Endothelial cell of umbilical vein (primary cell): ENCODE measurements at regions not wholly inside any gene's neighbourhood (a gene's known extent, or its start where the extent isn't known, plus 50 kb on each side); places are given as distances from the start of the nearest gene placed in this dataset.
A peak's percentile ranks its signal among the peaks of the same experiment; 100 is the strongest.

Experiments
- BruUV-seq: library from RNA; stranded (reverse); fragments of 400-500 nt; replicated peaks from 2 replicates; lab custom pipeline; 2021; lab: Mats Ljungman, UMichigan
- CTCF ChIA-PET: fragments of 300-600, 350-600 bp; sonication (Branson Sonifier 250); formaldehyde crosslinking; loops from one replicate; lab custom pipeline; 2021; ENCODE audit warnings: antibody characterized with exemption, inconsistent platforms; lab: Charles Lee
- POLR2A ChIA-PET: fragments of 300-600, 350-600 bp; sonication (Branson Sonifier 250); formaldehyde crosslinking; loops from one replicate; lab custom pipeline; 2021; ENCODE audit warnings: antibody characterized with exemption, inconsistent platforms; lab: Charles Lee
- DNase-seq: peaks from one replicate; pipeline ENCODE4 v3.0.0-alpha.2; 2011; ENCODE audit warnings: low read depth, low spot score
- FAIRE-seq: peaks from 2 replicates; lab custom pipeline; 2011; peaks lifted over from hg19 to GRCh38; lab: Jason Lieb, UNC
- H2AFZ ChIP-seq: 2 replicates; pipeline ENCODE4 v1.6.0; 2012; ENCODE audit warnings: low read depth, low read length, control low read depth, inconsistent platforms
- H3K27ac ChIP-seq: 2 replicates; pipeline ENCODE4 v1.5.1; 2011; ENCODE audit warnings: low read depth, mild to moderate bottlenecking, control low read depth, low read length, moderate library complexity; ENCODE audit not compliant: insufficient read depth
- H3K27me3 ChIP-seq, 2 experiments: 2 replicates each; pipeline versions ENCODE4 v1.6.0 to v1.6.1; 2011; ENCODE audit warnings: low read length in 2 of 2, mixed read lengths in 1 of 2; ENCODE audit not compliant: control insufficient read depth in 2 of 2, insufficient read depth in 2 of 2
- H3K36me3 ChIP-seq, 2 experiments: 2 replicates in 1 of 2; 3 replicates in 1 of 2; pipeline ENCODE4 v1.5.1; 2011; ENCODE audit warnings: low read length in 2 of 2, mild to moderate bottlenecking in 1 of 2, moderate library complexity in 1 of 2; ENCODE audit not compliant: control insufficient read depth in 2 of 2, insufficient read depth in 2 of 2; ENCODE audit errors: extremely low read depth in 1 of 2
- H3K4me1 ChIP-seq: 3 replicates; pipeline ENCODE4 v1.5.1; 2011; ENCODE audit warnings: mild to moderate bottlenecking, low read length; ENCODE audit not compliant: control insufficient read depth, insufficient read depth; ENCODE audit errors: extremely low read depth
- H3K4me2 ChIP-seq: 2 replicates; pipeline ENCODE4 v1.6.1; 2011; ENCODE audit warnings: low read length, control low read depth, mixed read lengths; ENCODE audit not compliant: insufficient read depth
- H3K4me3 ChIP-seq, 3 experiments: fragments of 200-600 bp in 1 of 3; sonication (generic), shearing (Covaris generic) in 1 of 3; replicated peaks in 1 of 3; 2 replicates each; pipeline ENCODE4 v1.5.1; 2011 to 2016; ENCODE audit warnings: control low read depth in 3 of 3, low read length in 3 of 3, mild to moderate bottlenecking in 2 of 3, inconsistent platforms in 1 of 3, low read depth in 1 of 3, moderate library complexity in 1 of 3; ENCODE audit not compliant: insufficient read depth in 1 of 3
- H3K79me2 ChIP-seq: 2 replicates; pipeline ENCODE4 v1.6.0; 2012; ENCODE audit warnings: low read length, inconsistent platforms; ENCODE audit not compliant: control insufficient read depth, insufficient read depth
- H3K9ac ChIP-seq: replicated peaks from 2 replicates; pipeline ENCODE3; 2011; ENCODE audit warnings: low read length, control low read depth; ENCODE audit not compliant: insufficient read depth; ENCODE audit errors: extremely low read depth
- H3K9me1 ChIP-seq: replicated peaks from 3 replicates; pipeline ENCODE4 v1.6.0; 2011; ENCODE audit warnings: mild to moderate bottlenecking, low read length; ENCODE audit not compliant: control insufficient read depth, insufficient read depth; ENCODE audit errors: extremely low read depth
- H3K9me3 ChIP-seq: replicated peaks from 2 replicates; pipeline ENCODE4 v1.5.1; 2012; ENCODE audit warnings: low read length, inconsistent platforms; ENCODE audit not compliant: control insufficient read depth, insufficient read depth
- H4K20me1 ChIP-seq: replicated peaks from 2 replicates; pipeline ENCODE3; 2011; ENCODE audit warnings: mild to moderate bottlenecking, low read length; ENCODE audit not compliant: control insufficient read depth, insufficient read depth; ENCODE audit errors: extremely low read depth
- FOS ChIP-seq: IDR thresholded peaks from 2 replicates; pipeline ENCODE4 v1.6.1; 2011; ENCODE audit warnings: mild to moderate bottlenecking, low read length, moderate library complexity, borderline replicate concordance; ENCODE audit not compliant: insufficient read depth
- JUN ChIP-seq: IDR thresholded peaks from 2 replicates; pipeline ENCODE4 v1.6.1; 2011; ENCODE audit warnings: borderline replicate concordance, low read depth; ENCODE audit not compliant: insufficient read length, insufficient read depth
- MAX ChIP-seq: IDR thresholded peaks from 2 replicates; pipeline ENCODE4 v1.6.1; 2011; ENCODE audit not compliant: insufficient read depth, insufficient read length
- POLR2A ChIP-seq: IDR thresholded peaks from 2 replicates; pipeline ENCODE4 v1.6.1; 2012; ENCODE audit warnings: low read depth, mild to moderate bottlenecking, control low read depth, low read length
- dilution Hi-C: fragments of 300-500 bp; cut with MboI; formaldehyde crosslinking; loops from one replicate; pipeline ENCODE4 v1.15.0; 2019; ENCODE audit warnings: low sequenced_read_pairs; ENCODE audit not compliant: extremely low pct_ligation_motif_present
- intact Hi-C: fragments of 100-400 bp; cut with micrococcal nuclease; formaldehyde crosslinking; loops from one replicate; pipeline ENCODE4 v1.10.0; 2022

- Histone ChIP-seq H2AFZ (no peak overlapping the region), H3K79me2 (no peaks in the 10 kb centered on the region), H3K9ac (no peak overlapping the region)
Measured at GRCh38 chr5:143921525-143922311, 109.8 kb downstream of the HMHB1 start.

DNA sequence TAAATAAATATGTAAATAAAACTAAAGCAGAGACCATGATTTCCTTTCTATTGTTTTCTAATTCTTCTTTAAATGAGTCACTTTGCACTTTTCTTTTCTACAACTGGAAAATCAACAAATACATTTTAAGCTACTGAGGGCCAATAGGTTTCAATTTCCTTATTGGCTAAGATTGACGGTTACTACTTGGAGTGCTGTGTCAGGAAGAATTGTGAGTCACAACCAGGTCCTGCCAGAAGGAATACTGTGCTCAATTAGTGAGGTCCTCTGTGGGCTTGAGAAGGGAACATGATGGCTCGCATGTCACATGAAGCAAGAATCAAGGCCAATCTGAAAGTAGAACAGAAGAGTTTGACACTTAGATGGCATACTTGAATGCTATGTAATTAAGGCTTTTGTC is 110.8 kb downstream of the HMHB1 start:
- no peaks in the 10 kb centered on the region for H3K9me1 ChIP-seq
- H3K4me3 ChIP-seq: no peak overlapping the region
- FAIRE-seq (peak; percentile 82), DNase-seq (peak; percentile 72)
- no TSS peak for BruUV-seq
- H3K4me1 ChIP-seq: peaks cover 31% of the 10 kb centered on the region
- no peaks in the 10 kb centered on the region for H3K27me3 ChIP-seq
- ChIA-PET CTCF (interaction anchor here (1.0 to 1.9 kb wide), 5 partner anchors 14 to 219 kb away, joined by 3 to 6 read pairs (median 4); no protein-coding TSS in a partner anchor), POLR2A (no interaction called here)
- H3K4me2 ChIP-seq: peak overlapping the region; percentile 34
- H3K36me3 ChIP-seq: no peaks in the 10 kb centered on the region
- no peak for TF ChIP-seq JUN
- peak; percentile 73 for TF ChIP-seq FOS
- H3K27ac ChIP-seq: peak overlapping the region; percentile 52
- no peaks in the 10 kb centered on the region for H3K9me3 ChIP-seq
- H3K79me2 ChIP-seq: no peaks in the 10 kb centered on the region
- dilution Hi-C loops (no loop called here), intact Hi-C loops (no loop called here)
- H3K9ac ChIP-seq: no peak overlapping the region
- no peaks in the 10 kb centered on the region for H4K20me1 ChIP-seq
- H2AFZ ChIP-seq: peak overlapping the region; percentile 1

More at GRCh38 chr5:143921525-143922311, 109.8 kb downstream of the HMHB1 start:
- DNase-seq (peak; percentile 31), FAIRE-seq (no peak)
- no peak overlapping the region for H3K4me3 ChIP-seq
- no peaks in the 10 kb centered on the region for H3K9me3 ChIP-seq
- H3K27ac ChIP-seq: peak overlapping the region; percentile 13
- no TSS peak for BruUV-seq
- no peaks in the 10 kb centered on the region for H3K9me1 ChIP-seq
- intact Hi-C loops: no loop called here
- dilution Hi-C loops: no loop called here
- H4K20me1 ChIP-seq: no peaks in the 10 kb centered on the region
- ChIA-PET CTCF (interaction anchor here (0.9 to 1.9 kb wide), 3 partner anchors 12 to 199 kb away, joined by 3 to 5 read pairs (median 3); no protein-coding TSS in a partner anchor), POLR2A (no interaction called here)
- peaks cover 31% of the 10 kb centered on the region for H3K4me1 ChIP-seq
- H3K4me2 ChIP-seq: no peak overlapping the region
- H3K27me3 ChIP-seq: no peaks in the 10 kb centered on the region
- TF ChIP-seq FOS (peak; percentile 63), MAX (no peak), POLR2A (no peak), JUN (no peak)
- no peaks in the 10 kb centered on the region for H3K36me3 ChIP-seq
